ENCODE measurements at regions not wholly inside any gene's neighbourhood (a gene's known extent, or its start where the extent isn't known, plus 50 kb on each side); places are given as distances from the start of the nearest gene placed in this dataset.

DNA sequence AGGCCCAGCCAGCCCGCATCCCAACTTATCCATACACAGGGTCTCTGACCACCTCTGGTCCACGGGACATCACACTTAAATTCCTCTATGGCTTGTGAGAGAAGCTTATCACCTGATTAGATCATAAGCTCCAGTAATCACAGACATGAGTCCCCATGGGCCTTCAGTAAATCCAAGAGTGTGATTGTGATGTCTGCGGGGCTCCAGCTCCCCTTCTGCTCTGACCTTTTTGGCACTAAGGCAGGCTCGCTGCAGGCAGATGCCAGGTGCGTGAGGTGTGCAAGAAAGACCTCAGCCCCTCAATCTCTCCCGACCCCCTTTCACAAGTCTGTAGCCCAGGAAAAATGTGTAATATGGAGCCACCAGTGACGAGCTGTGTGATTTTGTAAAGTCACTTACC, 127.6 kb upstream of the DUSP22 start:
- H3K27ac ChIP-seq (ENCODE audit: low read depth, low read length) = no peak overlapping the region

DNA sequence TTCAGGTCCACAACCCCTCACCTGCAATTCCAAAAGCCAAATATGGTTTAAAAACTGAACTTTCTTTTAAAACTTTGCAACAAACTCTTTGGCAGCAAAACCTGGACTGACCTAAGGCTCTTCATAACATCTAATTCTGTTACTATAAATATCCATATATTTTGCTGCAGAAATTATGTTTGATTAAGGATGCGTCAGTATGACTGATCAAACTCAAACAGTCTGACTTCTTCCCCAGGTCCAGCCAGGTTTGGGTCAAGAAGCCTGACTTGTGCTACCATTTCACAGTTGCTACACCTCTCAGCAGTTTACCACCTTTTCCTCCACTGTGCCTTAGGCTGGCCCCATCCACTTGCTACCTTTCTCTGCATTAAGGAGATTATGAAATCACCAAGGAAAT, 127.0 kb upstream of the DUSP22 start:
- H3K4me1 ChIP-seq (ENCODE audit: control insufficient read depth, insufficient read depth, low read length) = no peaks in the 10 kb centered on the region
- H3K4me3 Mint-ChIP-seq = no peak overlapping the region
- no peak overlapping the region for H3K9ac ChIP-seq (ENCODE audit: extremely low read depth, low read length, poor library complexity, severe bottlenecking)
- no peaks in the 10 kb centered on the region for H3K36me3 Mint-ChIP-seq (ENCODE audit: low read depth)
- WGBS, 2 experiments (ENCODE audit: insufficient coverage in 1 of 2, insufficient read length in 1 of 2) = 77 to 100% methylated on average over 1 of the region's 1 CpG
- H3K4me3 ChIP-seq (ENCODE audit: low read length) = no peak overlapping the region
- DNase-seq = no peak
- peaks cover 4% of the 10 kb centered on the region for H3K27me3 ChIP-seq (ENCODE audit: control insufficient read depth, insufficient read depth, low read length, poor library complexity, severe bottlenecking)
- H3K9me3 Mint-ChIP-seq = no peaks in the 10 kb centered on the region
- H3K27ac Mint-ChIP-seq = no peak overlapping the region
- H3K9me3 ChIP-seq (ENCODE audit: control insufficient read depth, low read length) = no peaks in the 10 kb centered on the region
- peaks cover 6% of the 10 kb centered on the region for H3K27me3 Mint-ChIP-seq (ENCODE audit: insufficient read depth)
- TF ChIP-seq, protein P1, sequence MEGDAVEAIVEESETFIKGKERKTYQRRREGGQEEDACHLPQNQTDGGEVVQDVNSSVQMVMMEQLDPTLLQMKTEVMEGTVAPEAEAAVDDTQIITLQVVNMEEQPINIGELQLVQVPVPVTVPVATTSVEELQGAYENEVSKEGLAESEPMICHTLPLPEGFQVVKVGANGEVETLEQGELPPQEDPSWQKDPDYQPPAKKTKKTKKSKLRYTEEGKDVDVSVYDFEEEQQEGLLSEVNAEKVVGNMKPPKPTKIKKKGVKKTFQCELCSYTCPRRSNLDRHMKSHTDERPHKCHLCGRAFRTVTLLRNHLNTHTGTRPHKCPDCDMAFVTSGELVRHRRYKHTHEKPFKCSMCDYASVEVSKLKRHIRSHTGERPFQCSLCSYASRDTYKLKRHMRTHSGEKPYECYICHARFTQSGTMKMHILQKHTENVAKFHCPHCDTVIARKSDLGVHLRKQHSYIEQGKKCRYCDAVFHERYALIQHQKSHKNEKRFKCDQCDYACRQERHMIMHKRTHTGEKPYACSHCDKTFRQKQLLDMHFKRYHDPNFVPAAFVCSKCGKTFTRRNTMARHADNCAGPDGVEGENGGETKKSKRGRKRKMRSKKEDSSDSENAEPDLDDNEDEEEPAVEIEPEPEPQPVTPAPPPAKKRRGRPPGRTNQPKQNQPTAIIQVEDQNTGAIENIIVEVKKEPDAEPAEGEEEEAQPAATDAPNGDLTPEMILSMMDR (conservative IDR thresholded peaks at IDR 0.05) = no peak
- no peak overlapping the region for H3K27ac ChIP-seq (ENCODE audit: low read depth, low read length)
- H3K36me3 ChIP-seq (ENCODE audit: control insufficient read depth, insufficient read depth, low read length) = no peaks in the 10 kb centered on the region
- no peaks in the 10 kb centered on the region for H3K4me1 Mint-ChIP-seq

More for the DNA sequence above, 127.6 kb upstream of the DUSP22 start:
- Histone ChIP-seq H3K9me3 (ENCODE audit: control insufficient read depth, low read length) (no peaks in the 10 kb centered on the region), H3K36me3 (ENCODE audit: control insufficient read depth, insufficient read depth, low read length) (no peaks in the 10 kb centered on the region), H3K9ac (ENCODE audit: extremely low read depth, low read length, poor library complexity, severe bottlenecking) (no peak overlapping the region), H3K4me3 (ENCODE audit: low read length) (no peak overlapping the region), H3K27me3 (ENCODE audit: control insufficient read depth, insufficient read depth, low read length, poor library complexity, severe bottlenecking) (peaks cover 1% of the 10 kb centered on the region), H3K4me1 (ENCODE audit: control insufficient read depth, insufficient read depth, low read length) (no peaks in the 10 kb centered on the region)
- WGBS, 2 experiments (ENCODE audit: insufficient coverage in 1 of 2, insufficient read length in 1 of 2) = 85 to 86% methylated on average over 1 to 7 of the region's 7 CpGs
- Mint-ChIP-seq H3K4me1 (no peaks in the 10 kb centered on the region), H3K27me3 (ENCODE audit: insufficient read depth) (peaks cover 8% of the 10 kb centered on the region), H3K27ac (no peak overlapping the region), H3K36me3 (ENCODE audit: low read depth) (no peaks in the 10 kb centered on the region), H3K4me3 (no peak overlapping the region), H3K9me3 (no peaks in the 10 kb centered on the region)
- TF ChIP-seq, protein P1 (conservative IDR thresholded peaks at IDR 0.05) = no peak
- no peak for DNase-seq

DNA sequence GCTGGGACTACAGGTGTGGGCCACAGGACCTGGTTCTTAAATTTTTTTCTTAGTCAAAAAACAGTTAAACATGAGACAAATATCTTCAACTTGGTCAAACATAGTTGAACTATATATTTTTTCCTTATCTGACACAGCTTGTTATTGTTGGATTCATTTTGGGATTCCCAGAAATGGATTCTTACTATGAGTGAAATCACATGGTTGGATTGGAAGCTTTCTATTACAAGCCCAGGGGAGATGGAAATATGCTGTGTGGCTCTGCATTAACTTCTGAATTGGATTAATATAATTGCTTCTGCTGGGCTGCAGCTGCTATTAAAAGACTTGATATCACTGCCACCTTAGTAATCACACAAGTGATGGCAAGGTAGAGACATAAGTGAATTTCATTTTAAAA, 126.4 kb upstream of the DUSP22 start:
- H3K36me3 ChIP-seq (ENCODE audit: control insufficient read depth, insufficient read depth, low read length) = no peaks in the 10 kb centered on the region
- no peak overlapping the region for H3K4me3 ChIP-seq (ENCODE audit: low read length)
- TF ChIP-seq, protein P1 (conservative IDR thresholded peaks at IDR 0.05) = no peak
- no peaks in the 10 kb centered on the region for H3K4me1 ChIP-seq (ENCODE audit: control insufficient read depth, insufficient read depth, low read length)
- Mint-ChIP-seq H3K4me1 (no peaks in the 10 kb centered on the region), H3K27ac (no peak overlapping the region), H3K9me3 (no peaks in the 10 kb centered on the region), H3K36me3 (ENCODE audit: low read depth) (no peaks in the 10 kb centered on the region), H3K27me3 (ENCODE audit: insufficient read depth) (peaks cover 2% of the 10 kb centered on the region), H3K4me3 (no peak overlapping the region)
- peaks cover 8% of the 10 kb centered on the region for H3K27me3 ChIP-seq (ENCODE audit: control insufficient read depth, insufficient read depth, low read length, poor library complexity, severe bottlenecking)
- DNase-seq = no peak
- no peaks in the 10 kb centered on the region for H3K9me3 ChIP-seq (ENCODE audit: control insufficient read depth, low read length)
- no peak overlapping the region for H3K9ac ChIP-seq (ENCODE audit: extremely low read depth, low read length, poor library complexity, severe bottlenecking)
- H3K27ac ChIP-seq (ENCODE audit: low read depth, low read length) = no peak overlapping the region

Data from endodermal cell (in vitro differentiated cells).